Ovary (tissue), 3 donors: ENCODE measurements at regions not wholly inside any gene's neighbourhood (a gene's known extent, or its start where the extent isn't known, plus 50 kb on each side); places are given as distances from the start of the nearest gene placed in this dataset.

Experiments used
- CTCF ChIP-seq, 3 donors: fragments of 450-650 bp in 2 of 3; fragments of 200-600 bp in 1 of 3; IDR thresholded peaks; one replicate each; pipeline versions ENCODE4 v1.5.1 to v1.8.0; 2016 to 2022; ENCODE audit warnings: antibody characterized with exemption in 3 of 3, mild to moderate bottlenecking in 1 of 3
- EP300 ChIP-seq: sonication (generic); formaldehyde crosslinking; IDR thresholded peaks from one replicate; pipeline ENCODE4 v1.6.1; 2017; ENCODE audit warnings: antibody characterized with exemption
- POLR2A ChIP-seq: fragments of 450-650 bp; IDR thresholded peaks from one replicate; pipeline ENCODE4 v1.6.1; 2017; ENCODE audit warnings: antibody characterized with exemption, mild to moderate bottlenecking, moderate library complexity
- donor health status: DM: no; HTN: no; CAD: no.

- TF ChIP-seq CTCF (IDR thresholded peaks at IDR 0.05) (no peak), POLR2A (no peak), EP300 (no peak)
Measured at GRCh38 chr3:74445541-74445940, 168.9 kb downstream of the CNTN3 start.
